HG03432 (cell line): ENCODE measurements at regions not wholly inside any gene's neighbourhood (a gene's known extent, or its start where the extent isn't known, plus 50 kb on each side); places are given as distances from the start of the nearest gene placed in this dataset.

Experiments
- ATAC-seq: cut with Tn5 transposase; IDR thresholded peaks from one replicate; pipeline ENCODE4 v1.9.1; 2021; ENCODE audit warnings: mild to moderate bottlenecking, moderate library complexity; ENCODE audit not compliant: unreplicated experiment

DNA sequence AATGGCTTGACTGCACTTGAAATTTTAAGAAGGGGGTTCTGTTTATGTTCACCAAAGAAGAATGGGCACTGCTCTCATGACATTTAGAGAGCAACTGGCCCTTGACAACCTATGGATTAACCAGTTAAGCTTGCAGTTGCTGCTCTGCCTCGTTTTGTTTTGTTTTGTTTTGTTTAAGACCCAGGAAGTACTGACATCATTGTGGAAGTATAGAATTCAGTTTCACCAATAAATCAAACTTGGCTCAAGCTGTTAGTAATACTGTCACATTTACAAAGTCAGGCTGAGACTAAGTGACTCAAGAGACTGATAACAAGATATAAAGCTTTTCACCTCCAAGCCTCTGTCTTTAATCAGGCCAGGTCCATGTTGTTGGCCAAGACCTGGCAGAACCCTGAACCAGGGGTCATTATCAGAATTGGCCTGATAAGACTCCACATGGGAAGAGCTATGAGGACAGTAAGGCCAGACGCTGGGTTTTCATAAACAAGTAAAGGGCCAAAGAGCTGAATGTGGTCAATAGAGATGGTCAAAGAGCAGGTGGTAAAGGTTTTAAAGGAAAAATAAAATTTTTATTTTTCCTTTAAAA, 99.4 kb upstream of the VGLL2 start:
- no peak for ATAC-seq

DNA sequence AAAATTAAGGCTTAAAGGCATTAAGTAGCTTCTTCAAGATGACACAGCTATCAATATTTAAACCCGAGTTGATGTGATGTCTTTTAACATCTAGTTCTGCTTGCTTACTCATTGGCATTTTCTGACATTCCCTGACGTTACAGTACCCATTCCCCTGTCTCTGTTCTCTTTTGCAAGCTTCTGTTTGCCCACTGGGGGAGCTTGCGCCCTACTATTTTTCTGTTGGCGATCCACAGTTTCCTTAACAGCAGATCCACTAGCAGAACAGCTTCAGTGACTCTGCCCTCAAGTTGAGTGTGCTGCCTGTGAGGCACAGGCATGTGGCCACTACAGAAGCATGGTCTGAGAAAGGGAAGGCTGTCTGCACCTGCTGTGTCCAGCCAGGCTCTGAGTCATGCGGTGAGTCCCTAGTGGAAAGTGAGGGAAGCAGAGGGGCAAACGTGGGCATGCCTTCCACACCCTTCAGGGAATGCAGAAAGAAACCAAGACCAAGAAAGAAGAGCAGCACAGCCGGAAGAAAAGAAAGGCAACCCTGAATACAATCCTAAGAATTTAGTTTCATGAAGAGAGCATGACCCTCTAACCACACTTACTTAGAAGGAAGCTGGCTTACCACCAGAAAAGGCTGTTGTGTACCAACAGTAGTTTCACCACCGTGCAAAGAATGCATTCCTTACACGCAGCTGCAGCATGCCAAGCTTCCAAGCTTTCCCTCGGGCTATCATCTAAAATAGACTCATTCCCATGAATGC, 97.7 kb upstream of the VGLL2 start:
- ATAC-seq: no peak

GRCh38 chr6:117168296-117169063, 96.9 kb upstream of the VGLL2 start:
- ATAC-seq: no peak

DNA sequence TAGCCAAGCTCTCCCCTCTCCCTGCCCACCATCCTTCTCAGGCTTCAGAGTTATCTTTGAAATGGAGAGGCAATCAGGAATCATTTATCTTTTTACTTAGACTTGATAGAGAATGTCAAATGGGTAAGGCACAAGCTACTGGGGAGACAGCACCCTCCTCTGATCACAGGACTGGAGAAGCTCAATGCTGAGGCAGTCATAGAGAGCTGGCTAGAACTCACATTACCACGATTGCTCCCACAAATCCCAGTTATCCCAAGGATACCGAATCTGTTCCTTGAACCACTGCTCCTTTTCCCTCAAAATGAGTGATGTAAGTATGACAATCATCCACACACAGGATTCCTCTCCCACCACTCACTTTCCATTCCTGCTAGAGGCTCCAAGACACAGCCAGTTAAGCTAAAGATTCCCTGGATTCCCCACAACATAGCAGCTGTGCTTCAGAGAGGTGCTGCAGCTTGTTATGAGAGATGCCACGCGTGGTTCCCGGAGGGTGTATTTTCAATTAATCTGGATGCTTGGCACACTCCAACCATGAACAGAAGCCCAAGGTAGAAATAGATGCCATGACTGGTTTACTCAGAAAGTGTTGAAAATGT, 96.2 kb upstream of the VGLL2 start:
- no peak for ATAC-seq

- no peak for ATAC-seq
Measured at GRCh38 chr6:117169781-117170281, 95.5 kb upstream of the VGLL2 start.

- no peak for ATAC-seq
Measured at GRCh38 chr6:117174835-117175360, 90.5 kb upstream of the VGLL2 start.

DNA sequence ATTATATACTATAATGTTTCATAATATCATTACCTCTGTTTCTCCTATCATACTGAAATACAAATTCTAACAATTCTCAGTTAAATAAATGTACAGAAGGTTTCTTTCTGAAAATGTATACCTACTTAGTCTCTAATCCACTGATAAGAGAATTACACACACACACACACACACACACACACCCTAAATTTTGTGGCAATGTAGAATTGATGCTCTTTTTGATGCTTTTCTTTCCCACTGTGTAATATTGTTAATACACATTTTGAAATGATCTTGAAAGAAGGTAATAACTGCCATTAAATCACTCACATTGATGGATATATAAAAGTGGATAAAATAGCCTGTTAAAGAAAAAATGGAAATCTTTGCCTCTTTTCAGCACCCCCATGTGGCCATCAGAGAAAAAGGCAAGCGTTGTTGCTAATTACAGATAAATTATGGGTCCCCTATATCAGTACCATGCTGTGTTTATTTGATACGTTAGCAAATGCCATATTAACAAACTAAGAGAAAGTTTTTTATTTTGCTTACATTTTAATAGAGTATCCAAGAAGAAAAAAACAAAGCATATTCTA, 76.6 kb upstream of the VGLL2 start:
- no peak for ATAC-seq

GRCh38 chr6:117191009-117191408, 74.3 kb upstream of the VGLL2 start:
- no peak for ATAC-seq

- no peak for ATAC-seq
Measured at GRCh38 chr6:117191448-117191847, 73.9 kb upstream of the VGLL2 start.

GRCh38 chr6:117194271-117194670, 71.1 kb upstream of the VGLL2 start:
- ATAC-seq: no peak

DNA sequence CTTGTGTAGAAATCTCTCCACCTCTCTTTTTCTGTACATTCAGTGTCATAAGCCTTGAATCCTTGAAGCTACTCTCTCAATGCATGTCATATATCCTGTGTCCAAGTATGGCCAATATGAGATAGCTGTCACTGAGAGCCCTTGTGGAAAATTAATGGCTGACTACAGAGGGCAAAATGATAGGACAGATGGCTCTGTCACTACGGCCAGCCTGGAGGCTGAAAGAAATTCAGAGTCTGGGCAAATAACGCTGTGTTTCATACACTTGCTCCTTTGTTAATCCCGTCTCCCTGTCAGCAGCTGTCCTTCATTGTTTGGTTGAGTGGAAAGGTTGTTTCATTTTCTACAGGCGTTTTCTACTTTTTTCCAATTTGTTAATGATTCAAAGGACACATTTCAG, 70.4 kb upstream of the VGLL2 start:
- ATAC-seq: no peak

GRCh38 chr6:117195728-117196127, 69.6 kb upstream of the VGLL2 start:
- no peak for ATAC-seq

DNA sequence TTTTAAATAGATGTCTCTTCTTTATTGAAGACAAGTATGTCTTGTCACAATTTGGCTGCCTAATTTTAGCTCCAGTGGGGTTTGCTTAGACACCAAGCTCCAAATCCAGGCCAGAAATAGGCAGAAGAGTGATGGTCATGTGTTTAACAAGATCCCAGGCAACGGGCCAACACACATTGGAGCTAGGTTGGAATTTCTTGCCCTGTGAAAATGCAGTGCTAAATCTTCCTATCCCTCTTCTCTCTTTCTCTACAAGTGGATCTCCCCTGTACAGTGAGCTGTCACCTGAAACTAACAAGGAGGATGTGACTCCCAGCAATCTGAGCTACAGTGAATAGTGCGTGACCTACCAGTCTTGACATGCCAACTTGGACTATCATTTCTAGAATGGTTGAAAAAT, 65.3 kb upstream of the VGLL2 start:
- no peak for ATAC-seq

- ATAC-seq: no peak
Measured at GRCh38 chr6:117204903-117205302, 60.5 kb upstream of the VGLL2 start.

- no peak for ATAC-seq
Measured at GRCh38 chr6:117205876-117206275, 59.5 kb upstream of the VGLL2 start.

- ATAC-seq: no peak
Measured at GRCh38 chr6:117206522-117206921, 58.8 kb upstream of the VGLL2 start.

- ATAC-seq: no peak
Measured at GRCh38 chr6:117206944-117207687, 58.2 kb upstream of the VGLL2 start.

GRCh38 chr6:117210279-117210678, 55.1 kb upstream of the VGLL2 start:
- ATAC-seq: no peak

DNA sequence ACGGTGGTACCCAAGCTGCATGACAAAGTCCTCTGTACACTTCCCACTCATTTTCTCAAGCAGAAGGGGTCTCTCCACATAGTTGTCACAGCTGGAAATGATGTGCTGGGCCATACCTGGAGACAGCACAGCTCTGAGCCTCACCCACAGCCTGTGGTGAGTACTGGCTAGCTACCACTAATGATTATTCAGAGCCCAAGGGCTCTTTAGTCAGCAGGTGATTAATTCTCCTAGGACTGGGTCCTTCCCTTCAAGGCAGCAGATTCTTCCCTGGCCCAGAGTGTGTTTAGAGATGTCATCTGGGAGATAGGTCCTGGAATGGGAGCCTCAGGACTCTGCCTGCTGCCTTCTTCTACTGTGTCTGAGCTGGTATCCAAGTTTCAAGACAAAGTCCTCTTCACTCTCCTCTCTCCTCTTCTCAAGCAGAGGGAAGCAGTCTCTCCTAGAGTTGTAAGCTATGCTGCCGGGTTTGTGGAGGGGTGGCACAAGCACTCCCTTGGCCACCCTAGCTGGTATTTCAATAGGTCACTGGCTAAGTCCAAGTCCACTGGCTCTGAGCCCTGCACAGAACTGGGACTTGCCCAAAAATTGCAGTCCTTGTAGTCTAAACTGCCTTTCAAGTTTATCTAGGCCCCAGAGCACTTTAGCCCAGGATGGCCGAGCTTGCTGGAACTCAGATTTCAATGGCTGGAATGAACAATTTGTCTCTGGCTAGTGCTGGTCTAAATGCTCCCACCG, 49.8 kb upstream of the VGLL2 start:
- no peak for ATAC-seq
